ENCODE measurements at regions not wholly inside any gene's neighbourhood (a gene's known extent, or its start where the extent isn't known, plus 50 kb on each side); places are given as distances from the start of the nearest gene placed in this dataset.

GRCh38 chr1:97976801-97977200, 56.0 kb upstream of the DPYD start:
- TF ChIP-seq, protein P1, sequence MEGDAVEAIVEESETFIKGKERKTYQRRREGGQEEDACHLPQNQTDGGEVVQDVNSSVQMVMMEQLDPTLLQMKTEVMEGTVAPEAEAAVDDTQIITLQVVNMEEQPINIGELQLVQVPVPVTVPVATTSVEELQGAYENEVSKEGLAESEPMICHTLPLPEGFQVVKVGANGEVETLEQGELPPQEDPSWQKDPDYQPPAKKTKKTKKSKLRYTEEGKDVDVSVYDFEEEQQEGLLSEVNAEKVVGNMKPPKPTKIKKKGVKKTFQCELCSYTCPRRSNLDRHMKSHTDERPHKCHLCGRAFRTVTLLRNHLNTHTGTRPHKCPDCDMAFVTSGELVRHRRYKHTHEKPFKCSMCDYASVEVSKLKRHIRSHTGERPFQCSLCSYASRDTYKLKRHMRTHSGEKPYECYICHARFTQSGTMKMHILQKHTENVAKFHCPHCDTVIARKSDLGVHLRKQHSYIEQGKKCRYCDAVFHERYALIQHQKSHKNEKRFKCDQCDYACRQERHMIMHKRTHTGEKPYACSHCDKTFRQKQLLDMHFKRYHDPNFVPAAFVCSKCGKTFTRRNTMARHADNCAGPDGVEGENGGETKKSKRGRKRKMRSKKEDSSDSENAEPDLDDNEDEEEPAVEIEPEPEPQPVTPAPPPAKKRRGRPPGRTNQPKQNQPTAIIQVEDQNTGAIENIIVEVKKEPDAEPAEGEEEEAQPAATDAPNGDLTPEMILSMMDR (IDR thresholded peaks at IDR 0.05), result no peak
- no peak overlapping the region for H3K4me3 ChIP-seq
- no peak for DNase-seq (ENCODE audit: low spot score)
- H3K4me1 ChIP-seq (ENCODE audit: control insufficient read depth in 1 of 2, low read depth in 2 of 2), result no peaks in the 10 kb centered on the region
- no peak overlapping the region for H3K27ac ChIP-seq
- H3K27me3 ChIP-seq (replicated peaks; ENCODE audit: insufficient read depth), result no peaks in the 10 kb centered on the region
- no peak for ATAC-seq (ENCODE audit: insufficient number of reproducible peaks, low FRiP score, low read depth)
- H3K36me3 ChIP-seq, result no peaks in the 10 kb centered on the region
- no peaks in the 10 kb centered on the region for H3K9me3 ChIP-seq

All from thoracic aorta (tissue), 2 donors.